Epithelial cell of esophagus (primary cell): ENCODE measurements at regions not wholly inside any gene's neighbourhood (a gene's known extent, or its start where the extent isn't known, plus 50 kb on each side); places are given as distances from the start of the nearest gene placed in this dataset.

Experiments used
- DNase-seq: peaks from one replicate; pipeline ENCODE4 v3.0.0; 2010; ENCODE audit warnings: low read depth
- H3K4me3 ChIP-seq: 2 replicates; pipeline ENCODE4 v1.5.1; 2011; ENCODE audit warnings: mild to moderate bottlenecking, low read length, control low read depth
- TF ChIP-seq, protein P1 (sequence below): IDR thresholded peaks from 2 replicates; pipeline ENCODE4 v1.5.1; 2011; ENCODE audit warnings: low read depth, mild to moderate bottlenecking, low read length, control low read depth, inconsistent platforms; ENCODE audit not compliant: insufficient read depth; ENCODE audit errors: missing control alignments

DNA sequence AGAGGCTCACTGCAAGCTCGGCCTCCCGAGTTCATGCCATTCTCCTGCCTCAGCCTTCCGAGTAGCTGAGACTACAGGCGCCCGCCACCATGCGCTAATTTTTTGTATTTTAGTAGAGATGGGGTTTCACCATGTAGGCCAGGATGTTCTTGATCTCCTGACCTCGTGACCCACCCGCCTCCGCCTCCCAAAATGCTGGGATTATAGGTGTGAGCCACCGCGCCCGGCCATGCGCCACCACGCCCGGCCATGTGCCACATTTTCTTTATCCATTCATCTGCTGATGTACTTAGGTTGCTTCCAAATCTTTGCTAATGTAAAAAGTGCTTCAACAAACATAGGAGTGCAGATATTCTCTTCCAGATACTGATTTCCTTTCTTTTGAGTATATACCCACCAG lies 408.6 kb downstream of the CAAP1 start:
- DNase-seq = no peak
- no peak overlapping the region for H3K4me3 ChIP-seq
- TF ChIP-seq, protein P1, sequence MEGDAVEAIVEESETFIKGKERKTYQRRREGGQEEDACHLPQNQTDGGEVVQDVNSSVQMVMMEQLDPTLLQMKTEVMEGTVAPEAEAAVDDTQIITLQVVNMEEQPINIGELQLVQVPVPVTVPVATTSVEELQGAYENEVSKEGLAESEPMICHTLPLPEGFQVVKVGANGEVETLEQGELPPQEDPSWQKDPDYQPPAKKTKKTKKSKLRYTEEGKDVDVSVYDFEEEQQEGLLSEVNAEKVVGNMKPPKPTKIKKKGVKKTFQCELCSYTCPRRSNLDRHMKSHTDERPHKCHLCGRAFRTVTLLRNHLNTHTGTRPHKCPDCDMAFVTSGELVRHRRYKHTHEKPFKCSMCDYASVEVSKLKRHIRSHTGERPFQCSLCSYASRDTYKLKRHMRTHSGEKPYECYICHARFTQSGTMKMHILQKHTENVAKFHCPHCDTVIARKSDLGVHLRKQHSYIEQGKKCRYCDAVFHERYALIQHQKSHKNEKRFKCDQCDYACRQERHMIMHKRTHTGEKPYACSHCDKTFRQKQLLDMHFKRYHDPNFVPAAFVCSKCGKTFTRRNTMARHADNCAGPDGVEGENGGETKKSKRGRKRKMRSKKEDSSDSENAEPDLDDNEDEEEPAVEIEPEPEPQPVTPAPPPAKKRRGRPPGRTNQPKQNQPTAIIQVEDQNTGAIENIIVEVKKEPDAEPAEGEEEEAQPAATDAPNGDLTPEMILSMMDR = no peak

DNA sequence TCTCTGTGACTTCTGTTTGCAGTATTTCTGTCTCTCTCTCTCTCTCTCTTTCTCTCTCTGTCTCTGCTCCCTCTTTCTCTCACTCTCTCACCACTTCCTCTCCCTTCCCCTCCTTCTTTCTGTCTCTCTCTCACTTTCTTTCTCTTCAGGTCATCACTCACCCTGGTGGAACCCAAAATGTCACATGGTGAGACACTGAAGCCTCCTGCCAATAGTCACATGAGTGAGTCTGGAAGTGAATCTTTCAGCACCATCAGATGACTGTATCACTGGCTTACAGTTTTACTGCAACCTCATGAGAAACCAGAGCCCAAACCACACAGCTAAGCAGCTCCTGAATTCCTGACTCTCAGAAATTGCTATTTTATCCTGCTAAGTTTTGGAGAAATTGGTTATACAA lies 414.6 kb downstream of the CAAP1 start:
- no peak overlapping the region for H3K4me3 ChIP-seq
- DNase-seq = no peak
- TF ChIP-seq, protein P1 = no peak

DNA sequence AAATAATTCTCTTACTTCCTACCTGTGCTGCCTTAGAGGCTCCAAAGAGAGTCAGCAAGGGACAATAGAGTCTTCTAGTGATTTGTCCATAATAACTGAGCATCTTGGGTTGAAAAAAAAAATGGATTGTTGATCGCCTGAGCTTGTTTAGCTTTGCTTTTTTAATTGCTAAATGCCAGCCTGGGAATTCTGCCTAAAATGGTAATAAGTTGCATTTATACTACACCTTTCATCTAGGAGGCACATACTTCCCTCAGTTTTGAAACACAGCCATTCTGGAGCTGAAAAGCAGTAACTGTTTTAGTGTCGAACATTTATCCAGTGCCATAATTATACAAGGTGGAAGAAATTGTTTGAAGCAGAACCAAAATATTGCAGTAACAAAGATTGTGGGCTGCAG lies 421.3 kb downstream of the CAAP1 start:
- TF ChIP-seq, protein P1 = no peak
- no peak overlapping the region for H3K4me3 ChIP-seq
- DNase-seq = no peak

DNA sequence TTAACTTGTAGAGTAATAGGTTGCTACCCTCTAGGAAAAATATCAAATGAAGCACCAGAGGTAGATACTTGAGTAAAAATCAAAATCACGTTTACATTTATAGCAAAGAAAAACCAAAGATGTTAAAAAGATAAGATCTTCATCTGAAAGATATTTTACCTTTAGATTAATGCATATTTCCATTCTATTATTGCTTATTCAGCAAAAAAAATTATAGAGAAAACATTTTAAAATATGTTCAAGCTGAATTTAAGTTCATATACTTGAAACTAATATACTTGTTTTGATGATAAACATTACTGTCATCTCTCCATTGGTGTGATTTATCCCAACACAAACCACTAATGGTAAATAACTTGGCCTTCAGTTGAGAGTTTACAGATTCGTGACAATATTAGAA lies 422.3 kb downstream of the CAAP1 start:
- DNase-seq = no peak
- no peak overlapping the region for H3K4me3 ChIP-seq
- TF ChIP-seq, protein P1 = no peak

DNA sequence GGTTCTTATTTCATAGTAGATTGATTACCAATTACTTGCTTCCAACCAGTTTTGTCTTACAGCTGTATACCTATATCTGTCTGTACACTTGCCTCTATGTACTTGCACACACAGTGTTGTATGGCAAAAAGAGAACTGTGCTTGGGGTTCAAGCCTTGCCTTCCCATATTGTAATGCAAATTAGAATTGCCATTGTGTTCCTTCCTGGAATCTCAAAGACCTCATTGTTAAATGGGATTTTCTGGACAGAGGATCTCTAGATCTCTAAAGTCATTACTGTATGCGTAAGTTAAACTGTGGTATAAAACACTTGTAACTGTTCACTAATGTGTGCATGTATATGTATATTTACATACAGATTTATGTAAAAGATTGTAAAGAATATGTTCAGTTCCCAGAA lies 428.8 kb downstream of the CAAP1 start:
- no peak for DNase-seq
- TF ChIP-seq, protein P1 = no peak
- no peak overlapping the region for H3K4me3 ChIP-seq

DNA sequence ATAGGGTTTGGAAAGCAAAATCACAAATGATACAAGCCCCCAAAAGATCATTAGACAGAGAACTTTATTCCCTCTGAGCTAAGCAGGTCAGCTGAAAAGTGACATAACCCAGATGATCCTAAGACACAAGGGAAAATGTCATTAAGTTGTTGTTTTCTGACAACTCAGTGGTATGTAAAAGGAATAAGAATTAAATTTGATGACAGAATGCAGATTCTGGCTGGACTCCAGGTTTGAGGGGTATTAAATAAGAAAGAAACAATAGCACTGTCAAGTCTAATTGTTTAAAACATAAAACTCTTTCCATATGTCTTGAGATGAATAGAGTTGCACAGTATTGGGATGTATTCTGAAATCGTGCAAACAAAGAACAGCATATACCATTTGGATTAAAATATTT lies 429.9 kb downstream of the CAAP1 start:
- H3K4me3 ChIP-seq = no peak overlapping the region
- TF ChIP-seq, protein P1 = no peak
- DNase-seq = no peak

DNA sequence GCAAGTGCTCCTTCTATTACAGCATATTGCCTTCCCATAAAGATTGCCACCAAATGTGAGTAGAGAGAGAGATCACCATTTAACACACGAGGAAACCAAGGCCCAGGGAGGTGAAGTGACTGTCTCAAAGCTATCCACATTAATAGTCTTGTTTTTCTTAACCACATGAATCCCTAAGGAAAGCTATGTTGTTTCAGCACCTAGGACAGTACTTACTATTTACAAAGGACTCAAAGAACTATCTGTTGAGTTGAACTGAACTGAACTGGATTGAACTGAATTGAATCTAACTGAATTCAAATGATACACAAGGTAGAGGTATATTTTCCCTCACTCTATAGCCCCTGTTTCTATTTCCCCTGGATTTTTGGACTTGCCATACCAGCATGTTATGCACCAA lies 430.4 kb downstream of the CAAP1 start:
- TF ChIP-seq, protein P1 = no peak
- peak; percentile 11 for DNase-seq
- no peak overlapping the region for H3K4me3 ChIP-seq
